HG03025 (cell line): ENCODE measurements at regions not wholly inside any gene's neighbourhood (a gene's known extent, or its start where the extent isn't known, plus 50 kb on each side); places are given as distances from the start of the nearest gene placed in this dataset.
A peak's percentile ranks its signal among the peaks of the same experiment; 100 is the strongest.

ENCODE experiments used
- ATAC-seq: cut with Tn5 transposase; IDR thresholded peaks from one replicate; pipeline ENCODE4 v1.9.1; 2021; ENCODE audit warnings: mild to moderate bottlenecking, moderate library complexity; ENCODE audit not compliant: unreplicated experiment, low FRiP score

- no peak for ATAC-seq
Measured at GRCh38 chr9:107198718-107199117, 84.4 kb upstream of the RAD23B start.

GRCh38 chr9:107208121-107208520 is 75.0 kb upstream of the RAD23B start:
- ATAC-seq: no peak

- ATAC-seq: no peak
Measured at GRCh38 chr9:107210775-107211174, 72.3 kb upstream of the RAD23B start.

- ATAC-seq: no peak
Measured at GRCh38 chr9:107211284-107211923, 71.7 kb upstream of the RAD23B start.

- ATAC-seq: no peak
Measured at GRCh38 chr9:107212613-107213012, 70.5 kb upstream of the RAD23B start.

GRCh38 chr9:107213080-107213479 is 70.0 kb upstream of the RAD23B start:
- ATAC-seq: no peak

- peak; percentile 59 for ATAC-seq
Measured at GRCh38 chr9:107213561-107214028, 69.5 kb upstream of the RAD23B start.

- ATAC-seq: no peak
Measured at GRCh38 chr9:107214381-107214780, 68.7 kb upstream of the RAD23B start.

- no peak for ATAC-seq
Measured at GRCh38 chr9:107214915-107215314, 68.2 kb upstream of the RAD23B start.

- ATAC-seq: no peak
Measured at GRCh38 chr9:107215381-107215780, 67.7 kb upstream of the RAD23B start.

GRCh38 chr9:107216329-107216728 is 66.8 kb upstream of the RAD23B start:
- ATAC-seq: no peak

- no peak for ATAC-seq
Measured at GRCh38 chr9:107218829-107219485, 64.1 kb upstream of the RAD23B start.

- no peak for ATAC-seq
Measured at GRCh38 chr9:107219486-107220077, 63.5 kb upstream of the RAD23B start.

- no peak for ATAC-seq
Measured at GRCh38 chr9:107221321-107221720, 61.8 kb upstream of the RAD23B start.

GRCh38 chr9:107222020-107222522 is 61.0 kb upstream of the RAD23B start:
- ATAC-seq: no peak

GRCh38 chr9:107223381-107223780 is 59.7 kb upstream of the RAD23B start:
- ATAC-seq: no peak

- ATAC-seq: no peak
Measured at GRCh38 chr9:107224252-107224651, 58.8 kb upstream of the RAD23B start.

- ATAC-seq: no peak
Measured at GRCh38 chr9:107226421-107226820, 56.7 kb upstream of the RAD23B start.

- ATAC-seq: no peak
Measured at GRCh38 chr9:107227774-107228173, 55.3 kb upstream of the RAD23B start.

- no peak for ATAC-seq
Measured at GRCh38 chr9:107228496-107229039, 54.5 kb upstream of the RAD23B start.

GRCh38 chr9:107229241-107229741 is 53.8 kb upstream of the RAD23B start:
- no peak for ATAC-seq
